ENCODE measurements at regions not wholly inside any gene's neighbourhood (a gene's known extent, or its start where the extent isn't known, plus 50 kb on each side); places are given as distances from the start of the nearest gene placed in this dataset.
A peak's percentile ranks its signal among the peaks of the same experiment; 100 is the strongest.

GRCh38 chr2:51673628-51674027, 641.7 kb upstream of the NRXN1 start:
- no peaks in the 10 kb centered on the region for H4K20me1 ChIP-seq (replicated peaks; ENCODE audit: insufficient read depth)
- Mint-ChIP-seq H3K4me3 (no peak overlapping the region), H3K4me1 (peaks cover 11% of the 10 kb centered on the region; the same call in 2 of the 3 replicates), H3K36me3 (ENCODE audit: low read depth) (no peaks in the 10 kb centered on the region), H3K27ac (no peak overlapping the region), H3K9me3 (no peaks in the 10 kb centered on the region), H3K27me3 (ENCODE audit: insufficient read depth, low read depth, poor library complexity) (no peaks in the 10 kb centered on the region)
- peak overlapping the region; percentile 83; the same call in 1 of the 2 replicates for H2AFZ ChIP-seq
- TF ChIP-seq POLR2AphosphoS5 (IDR thresholded peaks at IDR 0.05; ENCODE audit: low read depth) (no peak), ZNF114 (CRISPR knock-in tag; IDR thresholded peaks at IDR 0.05) (no peak), CTCF (conservative IDR thresholded peaks at IDR 0.05; ENCODE audit: low read depth in 2 of 2) (no peak), ZNF331 (CRISPR knock-in tag; IDR thresholded peaks at IDR 0.05; ENCODE audit: low read depth) (no peak), JUNB (IDR thresholded peaks at IDR 0.05; ENCODE audit: unreplicated experiment) (no peak), STAT1 (IDR thresholded peaks at IDR 0.05; ENCODE audit: unreplicated experiment) (no peak), NANOG (IDR thresholded peaks at IDR 0.05; ENCODE audit: borderline replicate concordance) (no peak), ZNF462 (CRISPR knock-in tag; IDR thresholded peaks at IDR 0.05) (no peak), EZH2 (IDR thresholded peaks at IDR 0.05; ENCODE audit: low read depth, unreplicated experiment) (no peak), CREB1 (CRISPR knock-in tag; IDR thresholded peaks at IDR 0.05; ENCODE audit: low read depth) (no peak), ETS1 (IDR thresholded peaks at IDR 0.05) (no peak), REST (IDR thresholded peaks at IDR 0.05; ENCODE audit: unreplicated experiment) (no peak), EZH2phosphoT487 (IDR thresholded peaks at IDR 0.05; ENCODE audit: unreplicated experiment) (no peak)
- H3K4me3 ChIP-seq, result no peak overlapping the region
- H3K4me1 ChIP-seq (ENCODE audit: insufficient read depth), result peaks cover under 1% of the 10 kb centered on the region; the same call in 1 of the 2 replicates
- H3K4me2 ChIP-seq, result no peak overlapping the region
- ATAC-seq (peak; percentile 93), DNase-seq (ENCODE audit: low spot score) (peak; percentile 7)
- no peaks in the 10 kb centered on the region for H3K79me2 ChIP-seq (replicated peaks; ENCODE audit: insufficient read depth)
- no peaks in the 10 kb centered on the region for H3K9me2 ChIP-seq (ENCODE audit: insufficient read depth)
- H3K27me3 ChIP-seq (ENCODE audit: insufficient read depth), result no peaks in the 10 kb centered on the region
- no peak overlapping the region; the same call in 1 of the 2 replicates for H3K27ac ChIP-seq (ENCODE audit: low read depth)
- H3F3A ChIP-seq (replicated peaks; ENCODE audit: low read depth), result no peaks in the 10 kb centered on the region
- no peaks in the 10 kb centered on the region for H3K36me3 ChIP-seq (ENCODE audit: insufficient read depth)

All from GM23338 (cell line).